Activated T-helper 1 cell treated with anti-CD3 and anti-CD28 coated beads, Interleukin-12 subunit alpha, Interleukin-12 subunit beta, Interleukin-2, Interleukin-4 antibody, amounts not matched to agents 30 ng/mL and 10 ng/mL and 1 ng/mL, durations not matched to agents 14 hours and 24 hours and 36 hours (primary cell): ENCODE measurements at regions not wholly inside any gene's neighbourhood (a gene's known extent, or its start where the extent isn't known, plus 50 kb on each side); places are given as distances from the start of the nearest gene placed in this dataset.
"Not testable (repeated sequence)": the region's sequence is repeated elsewhere in the genome, so short reads cannot be mapped to it uniquely, and the experiment has no call there.

ENCODE experiments used
- DNase-seq: peaks from one replicate; pipeline ENCODE4 v3.0.0; 2021; ENCODE audit warnings: low spot score
- H3K27ac Mint-ChIP-seq: one replicate; pipeline ENCODE4 v1.8.0; 2021; ENCODE audit warnings: mild to moderate bottlenecking, mixed read lengths
- H3K27me3 Mint-ChIP-seq: one replicate; pipeline ENCODE4 v1.8.0; 2022; ENCODE audit warnings: mild to moderate bottlenecking, moderate library complexity, mixed read lengths; ENCODE audit not compliant: insufficient read depth
- H3K36me3 Mint-ChIP-seq: one replicate; pipeline ENCODE4 v1.8.0; 2021; ENCODE audit warnings: low read depth, mixed read lengths
- H3K4me1 Mint-ChIP-seq: one replicate; pipeline ENCODE4 v1.8.0; 2021; ENCODE audit warnings: low read depth, mixed read lengths
- H3K4me3 Mint-ChIP-seq: one replicate; pipeline ENCODE4 v1.8.0; 2021; ENCODE audit warnings: mild to moderate bottlenecking, moderate library complexity, mixed read lengths
- H3K9me3 Mint-ChIP-seq: one replicate; pipeline ENCODE4 v1.8.0; 2021; ENCODE audit warnings: mixed read lengths
- intact Hi-C: fragments of 100-400 bp; cut with micrococcal nuclease; formaldehyde crosslinking; loops from one replicate; pipeline ENCODE4 v1.15.1; 2024

DNA sequence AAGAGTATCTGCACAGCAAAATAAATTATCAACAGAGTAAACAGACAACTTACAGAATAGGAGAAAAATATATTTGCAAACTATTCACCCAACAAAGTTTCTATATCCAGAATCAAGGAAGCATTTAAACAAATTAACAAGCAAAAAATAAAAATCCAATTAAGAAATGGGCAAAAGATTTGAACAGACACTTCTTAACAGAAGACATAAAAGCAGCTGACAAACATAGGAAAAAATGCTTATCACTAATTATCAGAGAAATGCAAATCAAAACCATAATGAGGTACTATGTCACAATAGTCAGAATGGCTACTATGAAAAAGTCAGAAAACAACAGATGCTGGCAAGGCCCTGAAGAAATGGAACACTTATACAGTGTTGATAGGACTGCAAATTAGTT is 434.2 kb upstream of the ADGRB3 start:
- intact Hi-C loops, result no loop called here
- Mint-ChIP-seq H3K4me1 (no peaks in the 10 kb centered on the region), H3K9me3 (no peaks in the 10 kb centered on the region), H3K27me3 (no peaks in the 10 kb centered on the region), H3K36me3 (no peaks in the 10 kb centered on the region), H3K27ac (no peak overlapping the region), H3K4me3 (no peak overlapping the region)
- DNase-seq, result no peak

DNA sequence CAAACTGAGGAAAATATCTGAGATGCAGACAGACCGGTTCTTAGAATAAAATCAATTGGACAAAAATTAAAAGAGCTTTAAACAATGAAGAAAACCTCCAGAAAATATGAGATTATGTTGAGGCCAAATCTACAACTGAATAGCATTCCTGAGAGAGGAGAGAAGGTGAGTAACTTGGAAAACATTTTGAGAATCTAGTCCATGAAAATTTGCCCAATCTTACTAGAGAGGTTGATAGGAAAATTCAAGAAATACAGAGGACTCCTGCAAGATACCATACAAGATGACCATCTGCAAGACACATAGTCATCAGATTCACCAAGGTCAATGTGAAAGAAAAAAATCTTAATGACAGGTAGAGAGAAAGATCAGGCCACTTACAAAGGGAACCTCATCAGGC is 437.7 kb upstream of the ADGRB3 start:
- Mint-ChIP-seq H3K27me3 (no peaks in the 10 kb centered on the region), H3K4me1 (no peaks in the 10 kb centered on the region), H3K9me3 (no peaks in the 10 kb centered on the region), H3K27ac (no peak overlapping the region), H3K4me3 (no peak overlapping the region), H3K36me3 (no peaks in the 10 kb centered on the region)
- DNase-seq, result no peak
- intact Hi-C loops, result no loop called here

DNA sequence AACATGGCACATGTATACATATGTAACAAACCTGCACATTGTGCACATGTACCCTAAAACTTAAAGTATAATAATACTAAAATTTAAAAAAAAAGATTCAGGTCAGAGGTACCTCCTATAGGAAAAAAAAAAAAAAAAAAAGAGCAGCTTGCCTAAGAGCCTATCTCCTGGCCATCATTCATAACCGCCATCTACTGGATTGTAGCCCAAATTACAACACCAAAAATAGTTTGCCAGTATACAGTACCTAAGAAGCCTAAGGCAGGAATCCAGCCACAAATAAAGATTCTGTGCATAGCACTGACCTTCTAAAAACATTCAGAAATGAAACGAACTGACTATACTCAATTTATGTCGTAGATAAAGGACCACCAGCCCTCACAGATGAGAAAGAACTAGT is 438.4 kb upstream of the ADGRB3 start:
- no peak overlapping the region for H3K27ac Mint-ChIP-seq

DNA sequence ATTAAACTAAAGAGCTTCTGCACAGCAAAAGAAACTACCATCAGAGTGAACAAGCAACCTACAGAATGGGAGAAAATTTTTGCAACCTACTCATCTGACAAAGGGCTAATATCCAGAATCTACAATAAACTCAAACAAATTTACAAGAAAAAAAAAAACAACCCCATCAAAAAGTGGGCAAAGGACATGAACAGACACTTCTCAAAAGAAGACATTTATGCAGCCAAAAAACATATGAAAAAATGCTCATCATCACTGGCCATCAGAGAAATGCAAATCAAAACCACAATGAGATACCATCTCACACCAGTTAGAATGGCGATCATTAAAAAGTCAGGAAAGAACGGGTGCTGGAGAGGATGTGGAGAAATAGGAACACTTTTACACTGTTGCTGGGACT is 439.3 kb upstream of the ADGRB3 start:
- DNase-seq, H3K36me3 Mint-ChIP-seq, H3K27me3 Mint-ChIP-seq, intact Hi-C loops, H3K9me3 Mint-ChIP-seq, H3K27ac Mint-ChIP-seq, H3K4me1 Mint-ChIP-seq, H3K4me3 Mint-ChIP-seq: not testable (repeated sequence)

More for the DNA sequence above, 438.4 kb upstream of the ADGRB3 start:
- no peaks in the 10 kb centered on the region for H3K4me1 Mint-ChIP-seq
- DNase-seq, result no peak
- no peaks in the 10 kb centered on the region for H3K9me3 Mint-ChIP-seq
- no peaks in the 10 kb centered on the region for H3K36me3 Mint-ChIP-seq
- H3K27me3 Mint-ChIP-seq, result no peaks in the 10 kb centered on the region
- no peak overlapping the region for H3K4me3 Mint-ChIP-seq
- intact Hi-C loops, result no loop called here

DNA sequence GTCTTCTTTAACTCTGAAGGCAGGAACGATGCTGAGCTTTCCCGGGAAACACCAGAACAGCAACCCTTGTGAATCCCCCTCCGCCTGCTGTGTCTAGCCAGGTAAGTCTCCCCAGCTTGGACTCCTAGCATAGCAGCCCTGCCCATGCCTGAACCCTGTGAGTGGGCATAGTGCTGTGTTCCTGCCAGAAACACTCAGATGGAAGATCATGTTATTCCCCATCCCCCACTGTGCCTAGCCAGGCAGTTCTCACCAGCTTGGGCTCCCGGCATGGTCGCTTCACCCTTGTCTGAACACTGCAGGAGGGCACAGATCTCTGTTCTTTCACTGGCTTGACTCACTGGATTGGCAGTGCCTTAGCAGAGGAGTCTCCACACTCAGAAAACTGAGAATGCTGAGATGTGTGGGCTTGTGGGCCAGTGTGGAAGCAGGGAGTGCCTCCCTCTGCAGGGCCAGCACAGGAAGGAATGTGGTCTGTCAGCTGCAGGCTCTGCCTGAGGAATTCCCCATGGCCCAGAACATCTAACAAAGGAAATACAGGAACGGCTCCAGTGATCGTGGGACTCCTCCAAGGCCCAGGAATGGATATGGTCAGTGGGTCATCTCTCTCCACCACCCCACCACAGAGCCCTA is 440.1 kb upstream of the ADGRB3 start:
- Mint-ChIP-seq H3K36me3 (no peaks in the 10 kb centered on the region), H3K4me1 (no peaks in the 10 kb centered on the region), H3K4me3 (no peak overlapping the region), H3K27ac (no peak overlapping the region), H3K27me3 (no peaks in the 10 kb centered on the region), H3K9me3 (no peaks in the 10 kb centered on the region)
- intact Hi-C loops, result no loop called here
- DNase-seq, result no peak

DNA sequence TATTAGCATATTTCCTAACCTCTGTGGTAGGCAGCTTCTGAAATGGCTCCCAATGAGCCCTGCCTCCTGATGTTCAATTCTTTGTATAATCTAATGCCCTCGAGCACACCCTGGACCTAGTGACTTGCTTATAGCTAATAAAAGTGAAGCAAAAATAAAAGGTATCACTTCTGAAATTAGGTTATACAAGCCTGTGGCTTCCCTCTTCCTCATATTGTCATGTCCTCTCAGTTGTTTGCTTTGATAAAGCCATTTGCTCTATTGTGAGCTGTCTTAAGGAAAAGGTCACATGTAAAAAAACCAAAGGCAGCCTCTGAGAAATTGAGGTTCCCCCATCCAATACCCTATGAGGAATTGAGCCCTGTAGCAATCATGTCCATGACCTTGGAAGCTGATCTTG is 442.1 kb upstream of the ADGRB3 start:
- no peak overlapping the region for H3K27ac Mint-ChIP-seq
- intact Hi-C loops, result no loop called here

DNA sequence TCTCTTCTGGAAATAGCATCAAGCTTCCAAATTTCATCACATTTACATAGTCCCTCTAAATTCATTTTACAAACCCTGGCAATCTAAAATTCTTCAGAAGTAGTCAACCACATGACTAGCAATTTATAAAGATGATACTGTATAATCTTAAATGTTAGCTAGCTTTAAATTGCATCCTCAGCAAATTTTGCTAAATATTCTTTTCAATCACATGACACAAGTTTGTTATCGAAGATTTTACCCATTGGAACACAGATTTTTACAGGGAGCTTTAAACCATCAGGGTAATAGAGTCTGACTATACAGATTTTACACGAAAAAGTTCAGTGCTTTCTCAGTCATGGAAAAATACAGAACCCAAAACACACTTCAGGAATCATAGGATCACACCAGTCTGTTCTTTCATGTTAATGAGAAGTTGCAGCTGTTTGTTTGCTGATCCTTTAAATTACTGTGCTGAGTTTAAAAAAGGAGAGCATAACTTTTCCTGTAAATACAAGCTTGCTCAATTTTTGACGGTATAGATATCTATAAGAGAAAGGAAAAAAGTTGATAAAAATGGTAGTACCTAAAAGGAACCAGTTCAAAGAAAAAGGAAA is 445.8 kb upstream of the ADGRB3 start:
- Mint-ChIP-seq H3K27ac (no peak overlapping the region), H3K4me1 (no peaks in the 10 kb centered on the region), H3K4me3 (no peak overlapping the region), H3K27me3 (no peaks in the 10 kb centered on the region), H3K36me3 (no peaks in the 10 kb centered on the region), H3K9me3 (no peaks in the 10 kb centered on the region)
- DNase-seq, result no peak
- intact Hi-C loops, result no loop called here

More for the DNA sequence above, 442.1 kb upstream of the ADGRB3 start:
- Mint-ChIP-seq H3K36me3 (no peaks in the 10 kb centered on the region), H3K4me3 (no peak overlapping the region), H3K4me1 (no peaks in the 10 kb centered on the region), H3K27me3 (no peaks in the 10 kb centered on the region), H3K9me3 (no peaks in the 10 kb centered on the region)
- no peak for DNase-seq

DNA sequence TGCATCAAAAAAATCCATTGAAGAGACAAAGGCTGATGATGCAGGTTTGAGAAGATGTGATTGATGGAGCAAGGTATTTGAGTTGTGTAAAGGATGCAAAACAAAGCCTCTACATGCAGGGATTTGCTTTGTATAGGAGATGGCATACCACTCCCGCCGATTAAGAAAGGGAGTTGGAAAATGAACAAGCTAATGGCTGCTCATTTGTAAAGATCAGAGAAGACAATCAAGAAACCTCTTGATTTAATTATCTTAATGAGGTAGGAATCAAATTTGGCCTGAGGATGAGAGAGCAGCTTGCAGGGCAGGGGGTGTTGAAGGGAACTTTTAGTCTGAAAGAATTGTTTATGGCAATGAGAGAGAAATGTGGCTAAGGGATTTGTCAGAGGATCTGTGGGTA is 448.2 kb upstream of the ADGRB3 start:
- Mint-ChIP-seq H3K27me3 (no peaks in the 10 kb centered on the region), H3K4me1 (no peaks in the 10 kb centered on the region), H3K36me3 (no peaks in the 10 kb centered on the region), H3K9me3 (no peaks in the 10 kb centered on the region), H3K27ac (no peak overlapping the region), H3K4me3 (no peak overlapping the region)
- DNase-seq, result no peak
- intact Hi-C loops, result no loop called here

DNA sequence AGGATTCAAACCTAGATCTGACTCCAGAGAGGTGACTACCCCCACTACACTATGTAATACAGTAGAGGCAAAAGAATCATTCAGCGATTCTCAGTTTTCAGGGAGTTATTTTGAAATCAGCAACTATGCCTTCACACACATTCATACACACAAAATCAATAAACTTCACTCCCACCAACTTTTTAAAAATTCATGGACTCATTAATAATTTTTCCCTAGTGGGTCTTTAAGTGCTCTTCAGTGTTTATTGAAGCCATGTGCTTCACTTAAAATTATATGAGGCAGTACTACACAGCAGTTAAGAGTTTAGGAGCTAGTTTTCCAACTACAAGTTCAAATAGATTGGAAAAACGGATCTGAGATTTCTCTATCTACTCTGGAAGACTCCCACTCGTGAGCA is 452.7 kb upstream of the ADGRB3 start:
- Mint-ChIP-seq H3K4me3 (no peak overlapping the region), H3K36me3 (no peaks in the 10 kb centered on the region), H3K4me1 (no peaks in the 10 kb centered on the region), H3K27ac (no peak overlapping the region), H3K9me3 (no peaks in the 10 kb centered on the region), H3K27me3 (no peaks in the 10 kb centered on the region)
- intact Hi-C loops, result no loop called here
- DNase-seq, result no peak

DNA sequence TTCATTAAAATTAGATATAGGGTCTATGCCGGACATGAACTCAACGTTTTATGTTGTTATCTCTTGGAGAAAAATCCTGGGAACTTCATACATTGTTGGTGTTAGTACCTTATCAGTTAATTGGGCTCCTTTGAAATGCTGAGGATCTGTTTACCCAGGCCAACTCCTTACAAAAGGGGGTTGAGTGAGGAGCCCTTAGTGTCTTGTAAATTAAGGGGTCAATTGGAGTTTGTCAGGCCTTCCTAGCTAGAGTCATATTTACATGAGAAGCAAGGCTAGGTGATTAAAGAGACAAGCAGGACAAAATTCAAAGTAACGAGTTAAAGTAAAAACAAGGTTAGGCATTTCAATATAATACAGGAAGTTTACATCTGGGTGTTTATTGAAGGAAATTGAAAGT is 454.1 kb upstream of the ADGRB3 start:
- H3K4me1 Mint-ChIP-seq, result not testable (repeated sequence)

DNA sequence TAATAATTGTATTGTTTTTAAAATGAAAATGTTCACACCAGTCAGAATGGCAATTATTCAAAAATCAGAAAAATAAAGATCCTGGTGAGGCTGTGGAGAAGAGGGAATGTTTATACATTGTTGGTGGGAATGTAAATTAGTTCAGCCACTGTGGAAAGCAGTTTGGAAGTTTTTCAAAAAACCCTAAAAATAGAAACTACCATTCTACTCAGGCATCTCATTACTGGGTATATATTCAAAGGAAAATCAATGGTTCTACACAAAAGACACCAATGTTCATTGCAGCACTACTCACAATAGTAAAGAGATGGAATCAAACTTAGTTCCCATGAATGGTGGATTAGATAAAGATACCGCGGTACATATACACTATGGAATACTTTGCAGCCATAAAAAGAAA is 461.5 kb upstream of the ADGRB3 start:
- intact Hi-C loops, result no loop called here
- H3K27ac Mint-ChIP-seq, result no peak overlapping the region
- no peaks in the 10 kb centered on the region for H3K9me3 Mint-ChIP-seq
- no peak for DNase-seq
- no peaks in the 10 kb centered on the region for H3K36me3 Mint-ChIP-seq
- no peak overlapping the region for H3K4me3 Mint-ChIP-seq
- H3K4me1 Mint-ChIP-seq, result no peaks in the 10 kb centered on the region
- H3K27me3 Mint-ChIP-seq, result no peaks in the 10 kb centered on the region

More for the DNA sequence above, 454.1 kb upstream of the ADGRB3 start:
- H3K27me3 Mint-ChIP-seq, intact Hi-C loops, H3K9me3 Mint-ChIP-seq, DNase-seq, H3K36me3 Mint-ChIP-seq, H3K4me3 Mint-ChIP-seq, H3K27ac Mint-ChIP-seq: not testable (repeated sequence)

DNA sequence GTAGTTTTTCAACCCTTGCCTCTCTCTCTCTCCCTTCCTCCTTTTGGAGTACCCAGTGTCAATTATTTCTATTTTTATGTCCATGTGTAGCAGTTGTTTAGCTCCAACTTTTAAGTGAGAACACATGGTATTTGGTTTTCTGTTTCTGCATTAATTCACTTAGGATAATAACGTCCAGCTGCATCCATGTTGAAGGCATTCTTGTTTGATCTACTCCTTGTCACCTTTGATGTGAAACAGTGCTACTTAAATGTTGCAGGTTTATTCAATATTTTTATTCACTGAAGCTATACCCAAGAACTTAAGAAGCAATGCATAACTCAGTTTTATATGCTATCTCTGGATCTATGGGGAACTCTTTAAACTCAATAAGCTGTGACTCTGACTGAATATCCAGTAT is 465.2 kb upstream of the ADGRB3 start:
- no peaks in the 10 kb centered on the region for H3K36me3 Mint-ChIP-seq
- H3K4me1 Mint-ChIP-seq, result no peaks in the 10 kb centered on the region
- H3K27ac Mint-ChIP-seq, result no peak overlapping the region
- intact Hi-C loops, result no loop called here
- no peaks in the 10 kb centered on the region for H3K27me3 Mint-ChIP-seq
- no peak overlapping the region for H3K4me3 Mint-ChIP-seq
- peaks cover 4% of the 10 kb centered on the region for H3K9me3 Mint-ChIP-seq
- no peak for DNase-seq

DNA sequence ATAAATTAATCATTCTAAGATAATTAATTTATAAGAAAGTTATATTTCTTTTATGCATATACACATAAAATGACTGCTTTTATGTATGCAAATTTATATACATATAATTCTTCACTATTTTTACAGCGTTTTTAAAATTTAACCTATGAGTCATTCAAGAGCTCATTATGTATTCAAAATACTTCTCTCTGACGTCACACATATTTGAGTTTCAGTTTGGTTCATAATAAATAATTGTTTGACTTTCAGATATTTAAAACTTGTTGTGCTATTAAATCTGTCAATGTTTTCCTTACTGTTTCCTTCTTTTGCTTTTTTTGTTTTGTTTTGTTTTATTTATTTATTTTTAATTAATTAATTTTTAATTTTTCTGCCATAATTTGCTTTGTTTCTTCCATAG is 467.5 kb upstream of the ADGRB3 start:
- Mint-ChIP-seq H3K36me3 (no peaks in the 10 kb centered on the region), H3K27me3 (no peaks in the 10 kb centered on the region), H3K4me1 (no peaks in the 10 kb centered on the region), H3K4me3 (no peak overlapping the region), H3K9me3 (peaks cover 4% of the 10 kb centered on the region), H3K27ac (no peak overlapping the region)
- intact Hi-C loops, result no loop called here
- DNase-seq, result no peak

DNA sequence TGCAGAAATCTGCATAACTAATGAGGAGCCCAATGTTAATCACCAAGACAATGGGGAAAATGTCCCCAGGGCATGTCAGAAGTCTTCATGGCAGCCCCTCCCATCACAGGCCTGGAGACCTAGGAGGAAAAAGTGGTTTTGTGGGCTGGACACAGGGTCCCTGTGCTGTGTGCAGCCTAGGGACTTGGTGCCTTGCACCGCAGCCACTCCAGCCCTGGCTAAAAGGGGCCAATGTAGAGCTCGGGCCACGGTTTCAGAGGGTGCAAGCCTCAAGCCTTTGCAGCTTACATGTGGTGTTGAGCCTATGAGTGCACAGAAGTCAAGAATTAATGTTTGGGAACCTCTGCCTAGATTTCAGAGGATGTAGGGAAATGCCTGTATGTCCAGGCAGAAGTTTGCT is 474.3 kb upstream of the ADGRB3 start:
- H3K9me3 Mint-ChIP-seq, H3K4me3 Mint-ChIP-seq, H3K4me1 Mint-ChIP-seq, intact Hi-C loops, H3K27ac Mint-ChIP-seq, H3K36me3 Mint-ChIP-seq, DNase-seq, H3K27me3 Mint-ChIP-seq: not testable (repeated sequence)
